ENCODE measurements at regions not wholly inside any gene's neighbourhood (a gene's known extent, or its start where the extent isn't known, plus 50 kb on each side); places are given as distances from the start of the nearest gene placed in this dataset.

GRCh38 chr4:124202099-124202498 is 510.4 kb downstream of the ANKRD50 start:
- Histone ChIP-seq H3K79me2 (ENCODE audit: insufficient read depth, low read length) (no peaks in the 10 kb centered on the region), H3K36me3 (ENCODE audit: insufficient read depth, low read length) (no peaks in the 10 kb centered on the region), H3K9ac (ENCODE audit: low read length) (no peak overlapping the region), H3K27ac (ENCODE audit: low read depth, low read length, poor library complexity, severe bottlenecking) (no peak overlapping the region), H3K9me3 (ENCODE audit: low read length) (no peaks in the 10 kb centered on the region), H2AFZ (ENCODE audit: low read length) (no peak overlapping the region), H3K4me1 (ENCODE audit: insufficient read depth, low read length, severe bottlenecking) (no peaks in the 10 kb centered on the region), H3F3A (ENCODE audit: insufficient read depth, low read length) (no peaks in the 10 kb centered on the region), H3K27me3 (ENCODE audit: insufficient read depth, low read length) (no peaks in the 10 kb centered on the region), H3K9me2 (ENCODE audit: low read depth, low read length) (no peaks in the 10 kb centered on the region), H3K4me3 (ENCODE audit: low read depth, low read length, poor library complexity, severe bottlenecking) (no peak overlapping the region), H3K4me2 (ENCODE audit: low read length) (no peak overlapping the region), H4K20me1 (ENCODE audit: insufficient read depth, low read length) (no peaks in the 10 kb centered on the region)
- TF ChIP-seq EZH2 (IDR thresholded peaks at IDR 0.05; ENCODE audit: borderline replicate concordance, low read length) (no peak), CTCF (IDR thresholded peaks at IDR 0.05; ENCODE audit: low read length) (no peak)

DNA sequence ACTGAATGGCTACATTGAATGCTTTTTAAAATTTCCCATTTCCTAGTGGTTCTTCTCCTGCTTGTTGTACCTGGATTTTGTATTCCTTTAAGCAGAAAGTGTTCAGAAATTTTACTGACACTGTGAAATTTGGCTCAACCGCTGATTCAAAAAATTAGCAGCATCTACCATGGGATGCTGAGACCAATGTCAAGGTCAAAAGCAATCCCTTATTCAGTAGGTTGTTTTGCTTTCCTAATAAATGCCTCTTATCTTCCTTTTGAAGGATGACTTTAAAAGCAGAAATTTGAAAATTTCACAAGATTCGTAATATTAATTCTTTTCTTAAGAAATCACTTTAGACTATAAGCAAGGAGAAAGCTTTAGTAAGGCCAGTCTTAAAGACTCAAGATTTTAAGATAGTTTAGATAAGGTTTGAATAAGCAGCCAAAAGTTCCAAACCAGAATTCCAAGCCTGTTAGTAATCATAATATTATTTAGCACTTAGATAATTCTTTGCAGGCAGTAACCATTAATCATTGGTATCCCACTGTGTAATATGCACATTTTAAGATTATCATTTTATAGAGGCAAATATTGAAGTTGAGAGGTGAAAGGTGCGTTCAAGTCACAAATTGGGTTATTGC is 508.8 kb downstream of the ANKRD50 start:
- no peak overlapping the region for H3K4me3 ChIP-seq (ENCODE audit: low read depth, low read length, poor library complexity, severe bottlenecking)
- no peaks in the 10 kb centered on the region for H3K27me3 ChIP-seq (ENCODE audit: insufficient read depth, low read length)
- no peak overlapping the region for H3K27ac ChIP-seq (ENCODE audit: low read depth, low read length, poor library complexity, severe bottlenecking)
- TF ChIP-seq CTCF (IDR thresholded peaks at IDR 0.05; ENCODE audit: low read length) (no peak), EZH2 (IDR thresholded peaks at IDR 0.05; ENCODE audit: borderline replicate concordance, low read length) (no peak)
- H3K4me1 ChIP-seq (ENCODE audit: insufficient read depth, low read length, severe bottlenecking), result no peaks in the 10 kb centered on the region
- H3K9me3 ChIP-seq (ENCODE audit: low read length), result no peaks in the 10 kb centered on the region
- H3K4me2 ChIP-seq (ENCODE audit: low read length), result no peak overlapping the region
- no peaks in the 10 kb centered on the region for H4K20me1 ChIP-seq (ENCODE audit: insufficient read depth, low read length)
- no peaks in the 10 kb centered on the region for H3K9me2 ChIP-seq (ENCODE audit: low read depth, low read length)
- H3F3A ChIP-seq (ENCODE audit: insufficient read depth, low read length), result no peaks in the 10 kb centered on the region
- H3K9ac ChIP-seq (ENCODE audit: low read length), result no peak overlapping the region
- no peak overlapping the region for H2AFZ ChIP-seq (ENCODE audit: low read length)
- H3K36me3 ChIP-seq (ENCODE audit: insufficient read depth, low read length), result no peaks in the 10 kb centered on the region
- H3K79me2 ChIP-seq (ENCODE audit: insufficient read depth, low read length), result no peaks in the 10 kb centered on the region

DNA sequence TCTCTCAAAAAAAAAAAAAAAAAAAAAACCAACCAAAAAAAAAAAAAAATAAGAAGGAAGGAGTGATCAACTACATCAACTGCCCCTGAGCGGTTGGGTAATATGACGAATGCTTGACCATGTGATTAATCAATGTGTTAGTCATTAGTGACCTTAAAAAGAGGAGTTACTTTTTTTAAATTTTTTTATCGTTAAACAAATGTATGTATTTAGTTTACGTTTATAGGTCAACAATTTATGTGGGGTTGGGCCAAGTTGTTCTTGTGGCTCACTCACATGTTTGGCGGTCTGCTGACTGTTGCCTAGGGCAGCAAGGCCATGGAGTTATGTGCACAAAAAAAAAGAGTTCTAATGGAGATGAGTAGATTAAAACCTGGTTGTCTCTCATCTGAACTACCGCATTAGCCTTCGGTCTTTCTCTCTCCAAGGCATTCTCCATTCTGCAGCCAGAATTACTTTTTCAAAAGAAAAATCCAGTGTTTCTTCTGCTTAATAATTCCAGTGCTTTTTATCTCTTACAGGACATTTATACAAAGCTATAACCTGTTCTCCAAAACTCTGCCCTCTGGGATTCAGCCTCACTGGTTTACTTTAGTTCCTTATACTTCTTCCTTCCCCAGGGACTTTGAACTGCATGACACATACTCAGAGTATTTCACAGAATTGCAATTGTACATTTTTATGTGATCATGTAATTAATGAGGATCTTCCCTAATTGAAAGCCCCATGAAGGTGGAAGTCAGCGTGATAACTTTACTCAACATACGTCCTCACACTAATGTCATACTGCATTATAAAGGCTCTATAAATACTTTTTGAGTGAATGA is 505.5 kb downstream of the ANKRD50 start:
- H3K4me1 ChIP-seq (ENCODE audit: insufficient read depth, low read length, severe bottlenecking), result no peaks in the 10 kb centered on the region
- no peaks in the 10 kb centered on the region for H3K36me3 ChIP-seq (ENCODE audit: insufficient read depth, low read length)
- no peaks in the 10 kb centered on the region for H4K20me1 ChIP-seq (ENCODE audit: insufficient read depth, low read length)
- no peaks in the 10 kb centered on the region for H3F3A ChIP-seq (ENCODE audit: insufficient read depth, low read length)
- H3K27me3 ChIP-seq (ENCODE audit: insufficient read depth, low read length), result no peaks in the 10 kb centered on the region
- no peak overlapping the region for H3K4me3 ChIP-seq (ENCODE audit: low read depth, low read length, poor library complexity, severe bottlenecking)
- H3K9me2 ChIP-seq (ENCODE audit: low read depth, low read length), result no peaks in the 10 kb centered on the region
- no peak overlapping the region for H3K27ac ChIP-seq (ENCODE audit: low read depth, low read length, poor library complexity, severe bottlenecking)
- no peak overlapping the region for H3K9ac ChIP-seq (ENCODE audit: low read length)
- no peak overlapping the region for H2AFZ ChIP-seq (ENCODE audit: low read length)
- H3K9me3 ChIP-seq (ENCODE audit: low read length), result no peaks in the 10 kb centered on the region
- no peak overlapping the region for H3K4me2 ChIP-seq (ENCODE audit: low read length)
- H3K79me2 ChIP-seq (ENCODE audit: insufficient read depth, low read length), result no peaks in the 10 kb centered on the region
- TF ChIP-seq CTCF (IDR thresholded peaks at IDR 0.05; ENCODE audit: low read length) (no peak), EZH2 (IDR thresholded peaks at IDR 0.05; ENCODE audit: borderline replicate concordance, low read length) (no peak)
